ENCODE measurements at regions not wholly inside any gene's neighbourhood (a gene's known extent, or its start where the extent isn't known, plus 50 kb on each side); places are given as distances from the start of the nearest gene placed in this dataset.

DNA sequence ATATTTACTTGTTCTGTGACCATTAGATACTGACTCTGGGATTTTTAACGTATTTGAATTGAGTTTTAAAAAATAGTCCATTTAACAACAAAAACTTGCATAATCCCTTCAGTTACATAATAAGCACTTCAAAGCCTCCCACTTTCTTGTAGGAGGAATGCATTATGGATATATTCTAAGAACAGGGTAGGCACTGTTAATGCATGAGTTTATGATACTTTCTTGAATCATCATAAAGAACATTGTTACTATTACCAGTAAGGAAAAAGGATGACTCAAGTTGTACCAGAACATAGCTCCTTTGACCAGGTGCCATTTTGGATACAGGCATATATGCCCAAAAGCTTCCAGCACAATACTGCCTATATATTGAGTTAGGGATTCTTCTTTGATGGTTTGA lies 671.4 kb downstream of the GALC start:
- no peak for TF ChIP-seq SIN3A (IDR thresholded peaks at IDR 0.05; ENCODE audit: borderline replicate concordance, insufficient read depth, low read length)
- no peak for TF ChIP-seq POLR2AphosphoS5 (IDR thresholded peaks at IDR 0.05; ENCODE audit: low read depth, low read length)
- TF ChIP-seq, protein P1, sequence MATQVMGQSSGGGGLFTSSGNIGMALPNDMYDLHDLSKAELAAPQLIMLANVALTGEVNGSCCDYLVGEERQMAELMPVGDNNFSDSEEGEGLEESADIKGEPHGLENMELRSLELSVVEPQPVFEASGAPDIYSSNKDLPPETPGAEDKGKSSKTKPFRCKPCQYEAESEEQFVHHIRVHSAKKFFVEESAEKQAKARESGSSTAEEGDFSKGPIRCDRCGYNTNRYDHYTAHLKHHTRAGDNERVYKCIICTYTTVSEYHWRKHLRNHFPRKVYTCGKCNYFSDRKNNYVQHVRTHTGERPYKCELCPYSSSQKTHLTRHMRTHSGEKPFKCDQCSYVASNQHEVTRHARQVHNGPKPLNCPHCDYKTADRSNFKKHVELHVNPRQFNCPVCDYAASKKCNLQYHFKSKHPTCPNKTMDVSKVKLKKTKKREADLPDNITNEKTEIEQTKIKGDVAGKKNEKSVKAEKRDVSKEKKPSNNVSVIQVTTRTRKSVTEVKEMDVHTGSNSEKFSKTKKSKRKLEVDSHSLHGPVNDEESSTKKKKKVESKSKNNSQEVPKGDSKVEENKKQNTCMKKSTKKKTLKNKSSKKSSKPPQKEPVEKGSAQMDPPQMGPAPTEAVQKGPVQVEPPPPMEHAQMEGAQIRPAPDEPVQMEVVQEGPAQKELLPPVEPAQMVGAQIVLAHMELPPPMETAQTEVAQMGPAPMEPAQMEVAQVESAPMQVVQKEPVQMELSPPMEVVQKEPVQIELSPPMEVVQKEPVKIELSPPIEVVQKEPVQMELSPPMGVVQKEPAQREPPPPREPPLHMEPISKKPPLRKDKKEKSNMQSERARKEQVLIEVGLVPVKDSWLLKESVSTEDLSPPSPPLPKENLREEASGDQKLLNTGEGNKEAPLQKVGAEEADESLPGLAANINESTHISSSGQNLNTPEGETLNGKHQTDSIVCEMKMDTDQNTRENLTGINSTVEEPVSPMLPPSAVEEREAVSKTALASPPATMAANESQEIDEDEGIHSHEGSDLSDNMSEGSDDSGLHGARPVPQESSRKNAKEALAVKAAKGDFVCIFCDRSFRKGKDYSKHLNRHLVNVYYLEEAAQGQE (IDR thresholded peaks at IDR 0.05; ENCODE audit: insufficient read depth in 1 of 2, low read depth in 2 of 2, low read length in 2 of 2): no peak
- TF ChIP-seq TAF1 (IDR thresholded peaks at IDR 0.05; ENCODE audit: borderline replicate concordance, insufficient read depth, low read length): no peak
- TF ChIP-seq FOXP2 (optimal IDR thresholded peaks at IDR 0.05; ENCODE audit: borderline replicate concordance, extremely low read depth, extremely low read length, insufficient read depth): no peak

DNA sequence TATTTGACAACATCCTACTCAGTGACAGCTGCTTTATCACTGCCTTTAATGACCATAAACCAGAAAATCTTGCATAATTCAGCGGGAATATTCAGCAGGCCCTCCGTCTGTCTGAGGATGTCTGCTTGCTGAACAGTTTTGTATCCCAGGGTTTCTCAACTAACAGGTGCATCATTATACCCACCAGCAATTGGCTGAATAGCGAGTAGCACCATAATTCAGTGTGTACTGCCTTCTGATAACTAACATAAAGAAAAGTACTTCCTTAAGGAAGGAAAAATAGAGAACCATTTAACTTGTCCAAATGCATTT lies 680.1 kb downstream of the GALC start:
- no peak for TF ChIP-seq TAF1 (IDR thresholded peaks at IDR 0.05; ENCODE audit: borderline replicate concordance, insufficient read depth, low read length)
- no peak for TF ChIP-seq POLR2AphosphoS5 (IDR thresholded peaks at IDR 0.05; ENCODE audit: low read depth, low read length)
- TF ChIP-seq FOXP2 (optimal IDR thresholded peaks at IDR 0.05; ENCODE audit: borderline replicate concordance, extremely low read depth, extremely low read length, insufficient read depth): no peak
- TF ChIP-seq SIN3A (IDR thresholded peaks at IDR 0.05; ENCODE audit: borderline replicate concordance, insufficient read depth, low read length): no peak
- TF ChIP-seq, protein P1 (IDR thresholded peaks at IDR 0.05; ENCODE audit: insufficient read depth in 1 of 2, low read depth in 2 of 2, low read length in 2 of 2): no peak

DNA sequence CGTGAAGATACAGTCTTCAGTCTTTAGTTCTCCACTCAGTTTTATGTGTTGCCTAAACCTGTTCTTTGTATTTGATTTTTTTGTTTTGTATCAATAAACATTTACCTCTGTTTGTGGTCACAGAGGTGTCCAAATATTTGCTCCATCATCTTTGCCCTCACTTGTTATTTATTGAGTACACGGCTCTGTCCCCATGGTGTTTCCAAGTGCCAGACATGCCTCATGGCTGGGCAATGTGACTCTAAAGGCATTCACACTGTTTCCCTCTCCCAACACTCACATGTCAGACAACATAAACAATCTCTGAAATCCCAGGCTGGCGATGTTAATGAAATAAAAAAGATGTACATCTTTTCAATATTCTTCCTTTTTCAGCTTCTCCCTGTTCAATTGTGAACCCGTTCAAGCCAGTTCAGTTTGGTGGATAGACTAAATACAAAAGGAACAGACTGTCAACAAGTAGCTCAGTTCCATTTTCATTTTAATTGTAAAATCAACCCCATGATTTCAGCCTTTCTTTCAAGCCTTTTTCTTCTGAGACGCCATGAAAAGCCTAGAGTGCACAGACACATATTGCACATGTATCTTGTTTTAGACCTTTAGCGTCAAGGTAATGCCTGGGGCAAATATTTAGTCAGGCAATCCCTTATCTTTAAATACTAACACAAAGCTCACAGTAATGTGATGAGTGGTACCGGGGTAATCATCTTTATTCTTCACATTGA lies 680.7 kb downstream of the GALC start:
- TF ChIP-seq POLR2AphosphoS5 (IDR thresholded peaks at IDR 0.05; ENCODE audit: low read depth, low read length) (no peak), SIN3A (IDR thresholded peaks at IDR 0.05; ENCODE audit: borderline replicate concordance, insufficient read depth, low read length) (no peak), TAF1 (IDR thresholded peaks at IDR 0.05; ENCODE audit: borderline replicate concordance, insufficient read depth, low read length) (no peak)

DNA sequence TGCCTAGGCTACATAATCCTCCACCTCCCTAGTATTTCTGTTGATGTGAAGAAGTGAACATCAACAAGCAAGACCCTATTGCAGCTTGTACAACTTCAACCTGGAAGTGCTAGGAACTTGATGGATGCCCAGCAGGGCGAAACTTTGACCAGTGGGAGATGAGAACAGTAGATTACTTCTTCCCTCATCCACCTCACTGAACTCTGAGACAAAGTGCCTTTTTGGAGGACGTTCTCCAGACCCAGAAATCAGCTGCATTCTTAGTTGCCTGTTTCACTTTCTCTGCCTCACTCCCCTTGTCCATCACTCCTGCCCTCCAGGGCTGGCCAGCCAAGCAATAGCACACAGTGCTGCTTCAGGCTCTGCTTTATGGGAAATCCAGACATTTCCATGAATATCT lies 683.4 kb downstream of the GALC start:
- TF ChIP-seq, protein P1 (IDR thresholded peaks at IDR 0.05; ENCODE audit: insufficient read depth in 1 of 2, low read depth in 2 of 2, low read length in 2 of 2): no peak
- TF ChIP-seq TAF1 (IDR thresholded peaks at IDR 0.05; ENCODE audit: borderline replicate concordance, insufficient read depth, low read length): no peak

DNA sequence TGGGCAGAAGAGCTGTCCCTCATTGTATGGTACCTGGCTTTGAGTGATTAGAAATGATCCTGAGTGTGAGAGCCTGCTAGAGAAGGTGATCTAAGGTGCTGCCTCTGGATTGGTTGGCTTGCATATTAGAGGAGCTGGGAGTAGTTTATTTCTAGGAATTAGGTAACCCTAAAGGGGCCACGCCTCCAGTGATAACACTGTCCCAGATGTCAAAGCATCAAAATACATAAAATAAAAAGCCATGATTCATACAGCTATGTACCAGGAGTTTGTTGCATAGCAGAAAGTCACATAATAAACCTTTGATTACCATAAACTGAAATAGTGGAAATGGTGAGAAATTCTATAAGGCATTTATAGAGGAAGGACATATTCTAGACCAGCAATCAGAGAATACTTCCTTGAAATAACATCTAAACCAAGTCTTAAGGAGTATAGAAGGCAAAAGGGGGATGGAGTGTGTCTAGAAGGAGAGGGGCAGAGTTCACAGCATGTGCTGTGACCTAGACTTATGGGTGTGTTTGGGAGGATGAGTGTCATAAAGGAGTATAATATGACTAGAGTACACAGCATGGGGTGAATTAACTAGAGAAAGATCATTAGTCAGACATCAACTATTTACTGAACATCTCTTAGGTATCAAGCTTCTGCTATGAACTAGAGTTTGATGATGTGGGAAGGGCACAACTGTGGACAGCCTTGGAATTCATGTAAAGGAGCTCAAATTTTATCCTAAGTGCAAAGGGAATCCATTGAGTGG lies 686.4 kb downstream of the GALC start:
- no peak for TF ChIP-seq POLR2AphosphoS5 (IDR thresholded peaks at IDR 0.05; ENCODE audit: low read depth, low read length)
- no peak for TF ChIP-seq SIN3A (IDR thresholded peaks at IDR 0.05; ENCODE audit: borderline replicate concordance, insufficient read depth, low read length)
- TF ChIP-seq TAF1 (IDR thresholded peaks at IDR 0.05; ENCODE audit: borderline replicate concordance, insufficient read depth, low read length): no peak
- TF ChIP-seq, protein P1 (IDR thresholded peaks at IDR 0.05; ENCODE audit: insufficient read depth in 1 of 2, low read depth in 2 of 2, low read length in 2 of 2): no peak
- TF ChIP-seq FOXP2 (optimal IDR thresholded peaks at IDR 0.05; ENCODE audit: borderline replicate concordance, extremely low read depth, extremely low read length, insufficient read depth): no peak

All from PFSK-1 (cell line).